H1 (cell line): ENCODE measurements at regions not wholly inside any gene's neighbourhood (a gene's known extent, or its start where the extent isn't known, plus 50 kb on each side); places are given as distances from the start of the nearest gene placed in this dataset.

ENCODE experiments used
- CBX8 ChIP-seq: fragments of 300-800, 300-1000 bp; sonication (generic); IDR thresholded peaks from 2 replicates; pipeline ENCODE4 v1.7.1; 2016; ENCODE audit warnings: low read depth, low read length, borderline replicate concordance
- TF ChIP-seq, protein P1 (sequence below): fragments of 300-600 bp; sonication (generic); IDR thresholded peaks from 2 replicates; pipeline ENCODE4 v1.7.1; 2012; ENCODE audit warnings: low read length, moderate library complexity, mild to moderate bottlenecking, inconsistent platforms; ENCODE audit not compliant: insufficient replicate concordance

- TF ChIP-seq, protein P1, sequence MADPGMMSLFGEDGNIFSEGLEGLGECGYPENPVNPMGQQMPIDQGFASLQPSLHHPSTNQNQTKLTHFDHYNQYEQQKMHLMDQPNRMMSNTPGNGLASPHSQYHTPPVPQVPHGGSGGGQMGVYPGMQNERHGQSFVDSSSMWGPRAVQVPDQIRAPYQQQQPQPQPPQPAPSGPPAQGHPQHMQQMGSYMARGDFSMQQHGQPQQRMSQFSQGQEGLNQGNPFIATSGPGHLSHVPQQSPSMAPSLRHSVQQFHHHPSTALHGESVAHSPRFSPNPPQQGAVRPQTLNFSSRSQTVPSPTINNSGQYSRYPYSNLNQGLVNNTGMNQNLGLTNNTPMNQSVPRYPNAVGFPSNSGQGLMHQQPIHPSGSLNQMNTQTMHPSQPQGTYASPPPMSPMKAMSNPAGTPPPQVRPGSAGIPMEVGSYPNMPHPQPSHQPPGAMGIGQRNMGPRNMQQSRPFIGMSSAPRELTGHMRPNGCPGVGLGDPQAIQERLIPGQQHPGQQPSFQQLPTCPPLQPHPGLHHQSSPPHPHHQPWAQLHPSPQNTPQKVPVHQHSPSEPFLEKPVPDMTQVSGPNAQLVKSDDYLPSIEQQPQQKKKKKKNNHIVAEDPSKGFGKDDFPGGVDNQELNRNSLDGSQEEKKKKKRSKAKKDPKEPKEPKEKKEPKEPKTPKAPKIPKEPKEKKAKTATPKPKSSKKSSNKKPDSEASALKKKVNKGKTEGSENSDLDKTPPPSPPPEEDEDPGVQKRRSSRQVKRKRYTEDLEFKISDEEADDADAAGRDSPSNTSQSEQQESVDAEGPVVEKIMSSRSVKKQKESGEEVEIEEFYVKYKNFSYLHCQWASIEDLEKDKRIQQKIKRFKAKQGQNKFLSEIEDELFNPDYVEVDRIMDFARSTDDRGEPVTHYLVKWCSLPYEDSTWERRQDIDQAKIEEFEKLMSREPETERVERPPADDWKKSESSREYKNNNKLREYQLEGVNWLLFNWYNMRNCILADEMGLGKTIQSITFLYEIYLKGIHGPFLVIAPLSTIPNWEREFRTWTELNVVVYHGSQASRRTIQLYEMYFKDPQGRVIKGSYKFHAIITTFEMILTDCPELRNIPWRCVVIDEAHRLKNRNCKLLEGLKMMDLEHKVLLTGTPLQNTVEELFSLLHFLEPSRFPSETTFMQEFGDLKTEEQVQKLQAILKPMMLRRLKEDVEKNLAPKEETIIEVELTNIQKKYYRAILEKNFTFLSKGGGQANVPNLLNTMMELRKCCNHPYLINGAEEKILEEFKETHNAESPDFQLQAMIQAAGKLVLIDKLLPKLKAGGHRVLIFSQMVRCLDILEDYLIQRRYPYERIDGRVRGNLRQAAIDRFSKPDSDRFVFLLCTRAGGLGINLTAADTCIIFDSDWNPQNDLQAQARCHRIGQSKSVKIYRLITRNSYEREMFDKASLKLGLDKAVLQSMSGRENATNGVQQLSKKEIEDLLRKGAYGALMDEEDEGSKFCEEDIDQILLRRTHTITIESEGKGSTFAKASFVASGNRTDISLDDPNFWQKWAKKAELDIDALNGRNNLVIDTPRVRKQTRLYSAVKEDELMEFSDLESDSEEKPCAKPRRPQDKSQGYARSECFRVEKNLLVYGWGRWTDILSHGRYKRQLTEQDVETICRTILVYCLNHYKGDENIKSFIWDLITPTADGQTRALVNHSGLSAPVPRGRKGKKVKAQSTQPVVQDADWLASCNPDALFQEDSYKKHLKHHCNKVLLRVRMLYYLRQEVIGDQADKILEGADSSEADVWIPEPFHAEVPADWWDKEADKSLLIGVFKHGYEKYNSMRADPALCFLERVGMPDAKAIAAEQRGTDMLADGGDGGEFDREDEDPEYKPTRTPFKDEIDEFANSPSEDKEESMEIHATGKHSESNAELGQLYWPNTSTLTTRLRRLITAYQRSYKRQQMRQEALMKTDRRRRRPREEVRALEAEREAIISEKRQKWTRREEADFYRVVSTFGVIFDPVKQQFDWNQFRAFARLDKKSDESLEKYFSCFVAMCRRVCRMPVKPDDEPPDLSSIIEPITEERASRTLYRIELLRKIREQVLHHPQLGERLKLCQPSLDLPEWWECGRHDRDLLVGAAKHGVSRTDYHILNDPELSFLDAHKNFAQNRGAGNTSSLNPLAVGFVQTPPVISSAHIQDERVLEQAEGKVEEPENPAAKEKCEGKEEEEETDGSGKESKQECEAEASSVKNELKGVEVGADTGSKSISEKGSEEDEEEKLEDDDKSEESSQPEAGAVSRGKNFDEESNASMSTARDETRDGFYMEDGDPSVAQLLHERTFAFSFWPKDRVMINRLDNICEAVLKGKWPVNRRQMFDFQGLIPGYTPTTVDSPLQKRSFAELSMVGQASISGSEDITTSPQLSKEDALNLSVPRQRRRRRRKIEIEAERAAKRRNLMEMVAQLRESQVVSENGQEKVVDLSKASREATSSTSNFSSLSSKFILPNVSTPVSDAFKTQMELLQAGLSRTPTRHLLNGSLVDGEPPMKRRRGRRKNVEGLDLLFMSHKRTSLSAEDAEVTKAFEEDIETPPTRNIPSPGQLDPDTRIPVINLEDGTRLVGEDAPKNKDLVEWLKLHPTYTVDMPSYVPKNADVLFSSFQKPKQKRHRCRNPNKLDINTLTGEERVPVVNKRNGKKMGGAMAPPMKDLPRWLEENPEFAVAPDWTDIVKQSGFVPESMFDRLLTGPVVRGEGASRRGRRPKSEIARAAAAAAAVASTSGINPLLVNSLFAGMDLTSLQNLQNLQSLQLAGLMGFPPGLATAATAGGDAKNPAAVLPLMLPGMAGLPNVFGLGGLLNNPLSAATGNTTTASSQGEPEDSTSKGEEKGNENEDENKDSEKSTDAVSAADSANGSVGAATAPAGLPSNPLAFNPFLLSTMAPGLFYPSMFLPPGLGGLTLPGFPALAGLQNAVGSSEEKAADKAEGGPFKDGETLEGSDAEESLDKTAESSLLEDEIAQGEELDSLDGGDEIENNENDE, result no peak
- no peak for TF ChIP-seq CBX8
Measured at GRCh38 chr13:81117416-81117815, 776.5 kb upstream of the SPRY2 start (continued).
